Loucy (cell line): ENCODE measurements at regions not wholly inside any gene's neighbourhood (a gene's known extent, or its start where the extent isn't known, plus 50 kb on each side); places are given as distances from the start of the nearest gene placed in this dataset.

Experiments
- EZH2phosphoT487 ChIP-seq: fragments of 200-600 bp; IDR thresholded peaks from 2 replicates; pipeline ENCODE4 v1.6.1; 2018; ENCODE audit warnings: antibody characterized with exemption, mild to moderate bottlenecking, moderate library complexity, borderline replicate concordance
- TF ChIP-seq, protein P1 (sequence below): fragments of 200-600 bp; sonication (generic); conservative IDR thresholded peaks from 2 replicates; pipeline ENCODE4 v1.5.1; 2014; ENCODE audit warnings: mild to moderate bottlenecking, antibody characterized with exemption, low read length

DNA sequence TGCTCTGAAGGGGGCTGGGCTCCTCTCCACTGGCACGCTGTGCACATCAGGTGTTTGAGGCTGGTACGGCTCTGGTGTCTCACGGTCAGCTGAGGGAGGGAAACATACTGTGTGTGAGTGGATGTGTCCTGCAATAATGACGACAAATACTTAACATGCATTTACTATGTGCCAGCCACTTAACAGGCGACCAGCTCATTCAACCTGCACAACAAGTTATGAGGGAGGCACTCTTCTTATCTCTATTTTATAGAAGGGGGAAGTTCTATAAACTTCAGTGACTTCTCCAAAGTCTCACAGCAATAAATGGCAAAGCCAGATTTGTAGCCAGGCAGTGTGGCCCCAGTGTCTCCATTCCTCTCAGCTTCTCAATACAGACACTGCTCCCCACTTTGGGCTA, 83.1 kb upstream of the LINGO1 start:
- TF ChIP-seq, protein P1, sequence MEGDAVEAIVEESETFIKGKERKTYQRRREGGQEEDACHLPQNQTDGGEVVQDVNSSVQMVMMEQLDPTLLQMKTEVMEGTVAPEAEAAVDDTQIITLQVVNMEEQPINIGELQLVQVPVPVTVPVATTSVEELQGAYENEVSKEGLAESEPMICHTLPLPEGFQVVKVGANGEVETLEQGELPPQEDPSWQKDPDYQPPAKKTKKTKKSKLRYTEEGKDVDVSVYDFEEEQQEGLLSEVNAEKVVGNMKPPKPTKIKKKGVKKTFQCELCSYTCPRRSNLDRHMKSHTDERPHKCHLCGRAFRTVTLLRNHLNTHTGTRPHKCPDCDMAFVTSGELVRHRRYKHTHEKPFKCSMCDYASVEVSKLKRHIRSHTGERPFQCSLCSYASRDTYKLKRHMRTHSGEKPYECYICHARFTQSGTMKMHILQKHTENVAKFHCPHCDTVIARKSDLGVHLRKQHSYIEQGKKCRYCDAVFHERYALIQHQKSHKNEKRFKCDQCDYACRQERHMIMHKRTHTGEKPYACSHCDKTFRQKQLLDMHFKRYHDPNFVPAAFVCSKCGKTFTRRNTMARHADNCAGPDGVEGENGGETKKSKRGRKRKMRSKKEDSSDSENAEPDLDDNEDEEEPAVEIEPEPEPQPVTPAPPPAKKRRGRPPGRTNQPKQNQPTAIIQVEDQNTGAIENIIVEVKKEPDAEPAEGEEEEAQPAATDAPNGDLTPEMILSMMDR, result no peak
- TF ChIP-seq EZH2phosphoT487, result no peak
